Right renal cortex interstitium (tissue), 3 donors: ENCODE measurements at regions not wholly inside any gene's neighbourhood (a gene's known extent, or its start where the extent isn't known, plus 50 kb on each side); places are given as distances from the start of the nearest gene placed in this dataset.
"Not testable (repeated sequence)": the region's sequence is repeated elsewhere in the genome, so short reads cannot be mapped to it uniquely, and the experiment has no call there.

Source experiments
- DNase-seq, 3 donors: peaks; one replicate each; pipeline ENCODE4 v3.0.0-alpha.2; 2013; ENCODE audit warnings: low read depth in 3 of 3, low spot score in 2 of 3

- DNase-seq, result no peak
These were observed 928.0 kb upstream of the POT1 start for GRCh38 chr7:125857606-125858005.

GRCh38 chr7:125848157-125848556, 918.5 kb upstream of the POT1 start:
- no peak for DNase-seq

- no peak for DNase-seq
These were observed 918.1 kb upstream of the POT1 start for GRCh38 chr7:125847692-125848091.

GRCh38 chr7:125847055-125847454, 917.4 kb upstream of the POT1 start:
- DNase-seq, result no peak

GRCh38 chr7:125845686-125846085, 916.1 kb upstream of the POT1 start:
- no peak for DNase-seq

GRCh38 chr7:125834421-125834820, 904.8 kb upstream of the POT1 start:
- DNase-seq, result no peak

- DNase-seq, result no peak
These were observed 904.2 kb upstream of the POT1 start for GRCh38 chr7:125833839-125834238.

GRCh38 chr7:125830743-125831142, 901.1 kb upstream of the POT1 start:
- DNase-seq, result no peak

- DNase-seq, result no peak
These were observed 898.6 kb upstream of the POT1 start for GRCh38 chr7:125828153-125828700.

- no peak for DNase-seq
These were observed 893.9 kb upstream of the POT1 start for GRCh38 chr7:125823538-125823937.

- DNase-seq, result no peak
These were observed 890.9 kb upstream of the POT1 start for GRCh38 chr7:125820495-125820894.

GRCh38 chr7:125814100-125814499, 884.5 kb upstream of the POT1 start:
- DNase-seq, result no peak

- not testable (repeated sequence) for DNase-seq
These were observed 876.9 kb upstream of the POT1 start for GRCh38 chr7:125806491-125806890.

GRCh38 chr7:125804273-125804672, 874.6 kb upstream of the POT1 start:
- DNase-seq, result no peak

- no peak for DNase-seq
These were observed 850.5 kb upstream of the POT1 start for GRCh38 chr7:125780153-125780552.

- no peak for DNase-seq
These were observed 845.7 kb upstream of the POT1 start for GRCh38 chr7:125775317-125775716.

- DNase-seq, result no peak
These were observed 843.6 kb upstream of the POT1 start for GRCh38 chr7:125773113-125773785.

- DNase-seq, result no peak
These were observed 818.3 kb upstream of the POT1 start for GRCh38 chr7:125747966-125748365.

- no peak for DNase-seq
These were observed 816.9 kb upstream of the POT1 start for GRCh38 chr7:125746510-125746909.

- DNase-seq, result no peak
These were observed 797.6 kb upstream of the POT1 start for GRCh38 chr7:125727215-125727614.

GRCh38 chr7:125695626-125696025, 766.0 kb upstream of the POT1 start:
- DNase-seq, result no peak

GRCh38 chr7:125683156-125683555, 753.5 kb upstream of the POT1 start:
- no peak for DNase-seq

- no peak for DNase-seq
These were observed 751.9 kb upstream of the POT1 start for GRCh38 chr7:125681508-125681907.
